Stimulated activated naive CD8-positive, alpha-beta T cell treated with anti-CD3 and anti-CD28 coated beads, Interleukin-15, Interleukin-2, amounts not matched to agents 100 U/mL and 50 U/mL, for 24 hours (primary cell): ENCODE measurements at regions not wholly inside any gene's neighbourhood (a gene's known extent, or its start where the extent isn't known, plus 50 kb on each side); places are given as distances from the start of the nearest gene placed in this dataset.

ENCODE experiments used
- ATAC-seq: fragments of 150-1000 bp; cut with Tn5 transposase; one replicate; pipeline ENCODE4 v1.10.0; 2021
- DNase-seq: peaks from one replicate; pipeline ENCODE4 v3.0.0; 2021

GRCh38 chr6:14814016-14814415, 431.9 kb upstream of the JARID2 start:
- DNase-seq (no peak), ATAC-seq (no peak)

GRCh38 chr6:14816116-14816859, 429.6 kb upstream of the JARID2 start:
- DNase-seq (no peak), ATAC-seq (no peak)

DNA sequence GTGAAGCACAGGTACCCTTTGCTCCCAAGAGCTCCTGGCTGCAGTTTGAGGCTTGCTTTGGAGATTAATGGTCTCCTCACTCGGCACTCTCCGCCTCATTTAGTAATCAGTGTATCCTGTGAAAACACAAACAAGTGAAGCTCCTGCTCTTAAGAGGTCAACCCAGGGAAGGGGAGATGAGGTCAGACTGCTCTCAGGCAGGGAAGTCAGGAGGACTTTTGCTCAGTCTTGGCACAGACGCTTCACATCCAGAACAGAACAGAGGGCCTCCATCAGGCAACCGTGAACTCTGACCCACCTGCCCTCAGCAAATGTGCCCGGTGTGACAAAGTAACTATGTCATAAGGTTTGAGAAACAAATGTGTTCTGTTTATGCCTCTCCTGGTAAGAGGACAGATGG, 428.8 kb upstream of the JARID2 start:
- no peak for DNase-seq

DNA sequence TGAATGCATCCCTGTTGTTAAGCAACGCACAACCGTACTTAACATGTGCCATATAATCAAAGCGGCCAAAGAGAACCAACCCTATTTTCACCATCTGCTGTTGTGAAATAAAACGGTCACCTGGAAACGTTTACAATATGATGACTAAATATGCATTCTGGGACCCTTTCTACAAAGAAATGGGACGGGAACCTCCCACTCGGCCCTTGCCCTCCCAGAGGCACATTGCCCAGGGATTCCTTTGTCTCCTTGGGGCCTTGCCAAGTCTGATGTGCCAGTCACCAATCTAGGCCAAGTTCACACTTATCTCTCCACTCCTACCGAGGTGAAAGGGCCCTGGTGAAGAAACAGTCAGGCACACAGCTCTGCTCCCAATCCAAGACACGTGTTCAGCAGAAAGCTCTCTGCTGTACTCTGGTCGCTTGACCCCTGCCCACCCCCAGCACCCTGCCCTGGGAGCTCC, 427.4 kb upstream of the JARID2 start:
- no peak for DNase-seq
- ATAC-seq: no peak

More for the DNA sequence above, 428.8 kb upstream of the JARID2 start:
- no peak for ATAC-seq

DNA sequence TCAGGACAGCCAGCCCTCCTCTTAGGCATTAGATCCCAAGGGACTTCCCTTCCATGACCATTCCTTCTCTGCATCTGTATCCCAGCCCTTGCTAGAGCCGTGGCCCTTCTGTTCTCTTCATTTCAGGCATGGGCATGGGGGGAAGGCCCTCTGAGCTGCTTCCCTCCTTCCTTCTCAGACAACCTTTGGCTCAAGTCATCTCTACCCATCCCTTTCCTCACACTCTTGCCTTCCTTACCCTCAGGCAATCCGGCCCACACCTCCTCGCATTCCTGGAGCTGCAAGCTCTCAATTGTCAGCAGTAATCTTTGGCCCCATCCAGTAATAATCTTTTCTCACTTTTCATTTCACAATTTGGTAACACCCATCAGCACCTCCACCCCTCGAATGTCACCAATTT, 426.9 kb upstream of the JARID2 start:
- ATAC-seq (no peak), DNase-seq (no peak)

DNA sequence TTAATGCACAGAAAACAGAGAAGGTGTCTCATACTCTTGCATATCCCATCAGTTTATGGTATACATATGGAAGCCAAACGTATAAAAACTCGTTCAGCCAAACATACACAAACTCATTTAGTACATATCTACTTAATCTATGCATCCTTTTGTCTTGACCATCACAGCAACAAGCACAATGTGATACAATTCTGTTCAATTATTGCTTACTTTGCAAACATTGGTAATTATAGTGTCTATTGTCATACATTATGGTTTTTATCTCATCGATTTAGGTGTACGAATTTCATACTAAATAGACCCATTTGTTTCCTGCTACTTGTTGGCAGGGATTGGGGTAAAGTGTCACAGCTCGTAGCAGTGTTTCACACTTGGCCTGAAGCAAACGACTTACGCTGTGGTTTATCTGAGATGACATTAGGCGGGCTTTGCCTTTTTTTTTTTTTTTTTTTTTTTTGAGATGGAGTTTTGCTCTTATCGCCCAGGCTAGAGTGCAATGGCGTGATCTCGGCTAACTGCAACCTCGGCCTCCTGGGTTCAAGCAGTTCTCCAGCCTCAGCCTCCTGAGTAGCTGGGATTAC, 425.9 kb upstream of the JARID2 start:
- ATAC-seq: no peak
- no peak for DNase-seq

DNA sequence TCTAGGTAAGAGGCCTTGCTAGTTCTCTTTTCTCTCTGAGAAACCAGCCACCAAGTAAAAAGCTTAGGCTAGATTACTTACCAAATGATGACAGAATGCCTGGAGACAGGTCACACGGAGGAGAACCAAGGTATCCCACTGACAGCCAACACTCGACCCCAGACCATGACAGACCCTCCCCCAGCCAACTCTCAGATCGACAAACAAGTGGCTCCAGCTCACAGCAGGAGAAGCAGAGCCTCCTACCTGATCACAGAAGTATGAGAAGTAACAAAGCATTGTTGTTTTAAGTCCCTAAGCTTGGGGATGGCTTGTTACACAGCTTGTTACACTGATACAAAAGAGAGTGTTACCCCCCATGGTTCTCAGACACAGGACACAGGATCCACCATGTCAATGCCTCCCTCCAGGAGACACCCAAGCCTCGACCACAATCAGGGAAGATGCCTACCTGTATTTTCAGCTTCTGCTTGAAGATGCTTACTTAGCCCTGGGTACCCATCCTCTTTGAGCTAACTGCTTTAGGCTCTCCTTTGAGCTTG, 423.8 kb upstream of the JARID2 start:
- DNase-seq: no peak
- no peak for ATAC-seq

DNA sequence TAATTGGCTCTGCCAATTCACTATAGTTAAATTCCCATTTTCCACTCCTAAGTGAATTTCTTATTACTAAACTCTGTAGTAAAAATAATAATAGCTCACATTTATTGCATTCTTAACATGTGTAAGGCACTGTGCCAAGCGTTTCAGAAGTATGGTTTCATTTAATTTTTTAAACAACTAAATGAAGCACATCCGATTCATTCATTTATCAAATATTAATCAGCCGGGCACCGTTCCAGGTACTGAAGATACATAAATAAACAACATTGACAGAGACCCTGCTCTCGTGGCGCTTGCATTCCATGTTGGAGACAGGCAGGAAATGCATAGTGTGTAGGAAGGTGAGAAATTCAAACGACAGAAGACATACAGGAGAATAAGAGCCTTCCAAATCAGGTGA, 423.2 kb upstream of the JARID2 start:
- DNase-seq (no peak), ATAC-seq (no peak)

DNA sequence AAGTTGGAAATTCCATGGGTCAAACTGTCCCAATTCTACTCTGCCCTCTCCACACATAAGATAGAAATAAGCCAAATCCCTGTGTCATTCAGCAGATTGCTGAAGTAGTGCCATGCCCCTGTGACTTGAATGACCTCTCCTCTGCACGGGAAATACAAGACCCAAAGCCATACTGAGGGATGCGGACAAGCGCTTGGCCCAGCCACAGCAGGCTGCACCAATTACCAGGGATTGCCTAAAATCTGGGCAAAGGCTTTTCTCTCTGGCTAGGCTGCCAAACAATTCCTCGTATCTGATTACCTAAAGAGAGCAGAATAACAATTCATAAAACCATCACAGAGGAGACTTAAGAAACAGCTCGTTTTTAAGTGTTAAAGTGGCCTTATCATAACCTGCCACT, 421.8 kb upstream of the JARID2 start:
- no peak for DNase-seq
- ATAC-seq: no peak

DNA sequence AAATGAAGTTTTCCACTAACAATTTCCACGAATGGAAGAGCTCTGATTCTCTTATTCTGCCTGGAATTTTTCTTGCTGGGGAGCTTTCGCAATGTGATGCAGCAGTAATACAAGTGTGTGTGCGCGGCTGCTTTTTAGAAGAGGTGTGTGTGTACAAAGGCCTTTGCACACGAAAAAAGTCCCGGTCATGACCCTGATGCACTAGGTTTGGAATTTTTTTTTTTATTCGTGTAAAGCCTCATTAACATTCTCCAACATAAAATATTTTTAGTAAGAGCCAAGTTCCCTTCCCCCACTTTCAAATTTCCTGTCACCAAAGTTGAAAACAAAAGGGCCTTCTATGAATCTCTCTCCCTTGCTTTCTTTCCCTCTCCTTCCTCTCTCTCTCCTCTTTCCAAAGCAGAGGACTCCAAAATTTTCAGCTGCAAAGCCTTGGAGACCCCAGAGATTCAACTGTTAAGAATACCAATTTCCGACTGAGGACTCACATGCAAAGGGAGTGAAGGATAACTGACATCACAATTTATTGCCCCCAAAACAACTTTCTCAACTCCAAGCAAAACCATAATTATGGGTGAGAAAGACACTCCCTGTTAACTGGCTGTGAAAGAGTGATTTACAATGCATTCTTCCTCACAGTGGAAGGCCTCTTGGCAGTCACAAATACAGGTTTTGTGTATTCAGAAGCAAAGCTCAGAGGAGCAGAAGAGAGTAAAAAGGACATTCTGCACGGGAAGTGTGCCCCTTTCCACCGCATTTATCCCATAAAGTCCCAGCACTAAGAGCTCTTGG, 421.2 kb upstream of the JARID2 start:
- ATAC-seq (no peak), DNase-seq (no peak)

GRCh38 chr6:14826456-14826855, 419.4 kb upstream of the JARID2 start:
- no peak for DNase-seq
- no peak for ATAC-seq

DNA sequence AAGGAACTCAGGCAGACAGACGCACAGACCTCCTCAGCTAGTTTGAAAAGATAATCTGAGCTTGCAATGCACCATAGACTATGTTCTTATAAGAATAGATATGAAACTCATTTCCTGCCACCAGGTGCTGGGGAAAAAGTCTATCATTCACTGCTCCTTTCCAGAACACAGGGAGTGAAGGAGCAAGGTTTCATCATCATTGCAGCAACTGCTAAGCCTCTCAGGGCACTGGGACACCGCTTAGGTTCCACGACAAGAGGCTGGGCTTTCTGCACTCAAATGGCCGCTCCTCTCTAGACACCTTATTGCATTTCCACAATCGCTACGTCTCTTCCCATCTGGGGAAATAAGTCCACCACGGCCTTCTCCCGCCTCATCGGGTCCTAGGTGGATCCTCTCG, 418.5 kb upstream of the JARID2 start:
- ATAC-seq: no peak

GRCh38 chr6:14828201-14828611, 417.7 kb upstream of the JARID2 start:
- no peak for DNase-seq
- no peak for ATAC-seq

More for the DNA sequence above, 418.5 kb upstream of the JARID2 start:
- no peak for DNase-seq

DNA sequence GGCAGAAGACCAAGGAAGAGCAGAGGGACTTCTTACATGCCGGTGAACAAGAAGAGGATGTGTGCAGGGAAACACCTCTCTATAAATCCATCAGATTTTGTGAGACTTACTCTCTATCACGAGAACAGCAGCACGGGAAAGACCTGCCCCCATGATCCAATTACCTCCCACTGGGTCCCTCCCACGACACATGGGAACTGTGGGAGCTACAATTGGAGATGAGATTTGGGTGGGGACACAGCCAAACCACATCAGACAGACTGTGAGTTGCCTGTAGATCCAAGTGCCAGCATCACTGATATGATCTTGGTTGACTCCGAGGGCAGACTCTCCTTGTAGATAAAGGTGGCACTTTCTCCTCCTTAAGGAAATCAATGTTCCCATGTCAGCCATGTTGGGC, 414.8 kb upstream of the JARID2 start:
- ATAC-seq: no peak
- no peak for DNase-seq

DNA sequence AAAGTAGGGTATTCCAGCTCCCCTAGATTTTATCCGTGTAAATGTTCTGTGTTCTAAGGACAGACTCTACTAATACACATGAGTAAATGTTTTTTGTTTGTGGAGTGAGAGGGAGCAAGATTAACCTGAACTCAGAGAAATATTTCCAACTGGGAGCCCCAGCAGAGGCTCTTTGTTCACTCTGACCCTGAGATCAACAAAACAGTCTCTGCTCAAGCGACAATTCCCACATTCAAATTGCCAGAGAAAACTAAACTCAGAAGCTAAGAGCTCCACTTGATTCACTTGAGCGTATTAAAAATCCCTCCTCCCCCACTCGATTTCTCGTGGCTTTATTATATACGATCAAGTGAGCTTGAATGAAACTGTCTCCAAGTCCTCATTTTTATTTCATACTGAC, 413.9 kb upstream of the JARID2 start:
- DNase-seq: no peak
- ATAC-seq: no peak

DNA sequence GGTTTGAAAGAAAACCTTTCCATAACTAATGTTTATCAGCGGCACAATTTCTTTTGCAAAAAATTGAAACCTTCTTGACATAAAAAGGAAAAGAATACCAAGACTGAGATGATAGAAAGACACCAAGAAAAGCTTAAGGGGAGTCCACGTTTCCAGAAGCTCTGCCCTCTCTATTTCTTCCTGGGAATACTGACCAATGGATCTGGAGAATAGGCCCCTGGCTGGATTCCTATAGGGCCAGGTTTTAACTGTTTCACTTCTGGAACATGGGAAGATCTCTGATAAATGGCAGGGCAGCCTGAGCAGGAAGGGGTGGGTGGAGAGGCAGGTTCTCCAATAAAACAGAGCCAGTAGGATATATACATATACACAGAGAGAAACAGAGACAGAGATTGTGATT, 413.4 kb upstream of the JARID2 start:
- ATAC-seq (no peak), DNase-seq (no peak)

DNA sequence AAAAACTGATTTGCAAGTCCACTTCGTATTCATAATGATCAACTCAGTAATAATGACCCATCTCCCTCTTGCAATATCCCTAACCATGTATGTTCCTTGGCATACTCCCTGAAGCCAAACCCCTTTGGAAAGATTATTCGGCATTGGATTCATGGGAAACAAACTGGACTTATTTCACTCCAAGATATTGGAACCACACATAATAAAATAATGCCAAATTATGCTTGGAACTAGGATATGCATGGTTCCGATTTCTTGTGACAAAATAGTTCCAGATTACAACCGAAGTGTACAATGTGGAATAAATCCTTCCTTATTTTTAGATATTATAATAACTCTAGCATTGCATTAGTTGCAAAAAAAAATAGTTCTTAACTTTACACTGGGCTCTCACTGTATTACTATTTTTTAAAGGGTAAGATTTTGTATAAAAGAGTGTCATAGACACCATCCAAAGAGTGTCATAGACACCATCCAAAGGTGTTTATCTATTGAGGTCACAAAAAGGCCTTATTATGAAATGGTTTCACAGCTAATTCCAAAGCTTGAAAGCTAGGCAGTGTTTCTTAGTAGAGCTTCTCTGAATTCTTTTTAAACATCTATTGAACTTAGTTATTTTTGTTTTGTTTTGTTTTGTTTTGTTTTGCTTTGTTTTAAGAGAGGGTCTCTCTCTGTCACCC, 410.9 kb upstream of the JARID2 start:
- DNase-seq (no peak), ATAC-seq (no peak)

DNA sequence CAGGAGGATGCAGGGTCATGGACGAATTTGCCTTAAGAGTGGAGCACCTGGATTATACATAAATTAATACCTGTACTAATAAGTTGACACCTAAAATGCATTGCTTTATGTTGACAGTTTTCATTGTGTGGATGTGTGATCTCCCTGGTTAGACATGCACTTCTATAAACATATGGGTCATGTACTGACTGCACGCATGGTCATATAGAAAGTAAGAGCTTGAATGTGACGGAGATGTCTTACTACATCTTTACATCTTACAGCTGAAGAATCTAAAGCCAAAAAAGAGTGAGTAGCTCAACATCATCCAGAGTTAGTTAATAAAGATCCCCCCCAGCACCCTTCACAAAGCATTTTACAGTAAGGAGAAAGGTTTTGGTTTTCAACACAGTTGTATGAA, 408.4 kb upstream of the JARID2 start:
- ATAC-seq (peak; percentile 61), DNase-seq (no peak)

DNA sequence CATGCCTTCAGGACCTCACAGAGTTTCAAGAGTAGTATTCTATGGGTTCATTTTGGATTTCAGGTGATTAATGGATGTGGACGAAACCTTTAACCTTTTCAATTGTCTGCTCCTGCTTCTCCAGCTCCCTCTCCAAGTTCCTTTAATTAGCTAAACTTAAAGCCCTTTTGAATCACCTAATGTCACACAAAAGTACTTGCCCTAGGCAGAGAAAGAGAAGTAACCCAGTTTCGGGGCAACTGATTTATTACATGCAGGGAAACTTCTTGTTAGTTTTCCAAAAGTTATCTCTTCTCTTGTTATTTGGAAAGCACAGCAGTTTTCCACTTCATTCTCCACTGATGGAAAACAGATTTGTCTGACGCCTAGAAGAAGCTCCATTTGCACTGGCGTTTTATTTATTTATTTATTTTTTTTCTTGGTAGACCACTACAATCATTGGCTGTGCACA, 407.7 kb upstream of the JARID2 start:
- no peak for ATAC-seq
- DNase-seq: no peak

DNA sequence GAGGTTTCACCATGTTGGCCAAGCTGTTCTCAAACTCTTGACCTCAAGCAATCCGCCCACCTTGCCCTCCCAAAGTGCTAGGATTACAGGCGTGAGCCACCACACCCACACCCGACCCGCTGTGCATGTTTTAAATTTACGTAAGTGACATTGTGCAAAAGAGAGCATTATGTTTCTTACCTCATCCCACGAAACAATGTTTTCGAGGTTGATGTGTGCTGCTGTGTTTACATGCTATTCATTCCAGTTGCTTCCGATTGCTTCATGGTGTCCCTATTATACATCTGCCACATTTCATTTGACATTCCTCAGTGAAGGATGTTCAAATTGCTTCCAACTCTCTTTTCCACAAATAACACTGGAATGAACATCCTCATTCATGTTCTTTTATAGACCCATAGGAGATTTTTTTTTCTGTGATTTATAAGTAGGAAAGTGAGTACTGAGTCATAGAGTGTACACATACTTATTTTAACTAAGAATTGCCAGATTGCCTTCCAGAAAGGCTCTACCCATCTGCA, 403.9 kb upstream of the JARID2 start:
- DNase-seq (no peak), ATAC-seq (no peak)

- no peak for DNase-seq
These were observed 401.5 kb upstream of the JARID2 start for GRCh38 chr6:14844411-14844810.

GRCh38 chr6:14848019-14848418, 397.9 kb upstream of the JARID2 start:
- DNase-seq: no peak
- no peak for ATAC-seq

More at GRCh38 chr6:14844411-14844810, 401.5 kb upstream of the JARID2 start:
- ATAC-seq: no peak
